PC-9 (cell line): ENCODE measurements at regions not wholly inside any gene's neighbourhood (a gene's known extent, or its start where the extent isn't known, plus 50 kb on each side); places are given as distances from the start of the nearest gene placed in this dataset.

Experiments
- BruUV-seq: library from RNA; stranded (reverse); fragments of 400-500 nt; replicated peaks from 2 replicates; lab custom pipeline; 2021; lab: Mats Ljungman, UMichigan
- CTCF ChIA-PET: fragments of 300-600 bp; sonication (Branson Sonifier 250); formaldehyde crosslinking; loops from one replicate; lab custom pipeline; 2022; ENCODE audit warnings: antibody characterized with exemption; lab: Charles Lee
- POLR2A ChIA-PET: fragments of 300-600 bp; sonication (Branson Sonifier 250); formaldehyde crosslinking; loops from one replicate; lab custom pipeline; 2022; ENCODE audit warnings: antibody characterized with exemption; ENCODE audit not compliant: unreplicated experiment; lab: Charles Lee
- DNase-seq, 2 experiments: peaks; one replicate each; pipeline versions ENCODE4 v3.0.0 to v3.0.0-alpha.2; 2015 to 2022; ENCODE audit warnings: mixed read lengths in 1 of 2
- H2AFZ ChIP-seq: fragments of 200-600 bp; sonication (generic); 2 replicates; pipeline ENCODE4 v1.8.1; 2017; ENCODE audit warnings: antibody characterized with exemption
- H3F3A ChIP-seq: fragments of 200-600 bp; sonication (generic); 2 replicates; pipeline ENCODE4 v1.8.1; 2017; ENCODE audit warnings: antibody characterized with exemption, mild to moderate bottlenecking, low read depth; ENCODE audit not compliant: insufficient read depth
- H3K27ac ChIP-seq: fragments of 200-600 bp; sonication (generic); 2 replicates; pipeline ENCODE4 v1.6.1; 2016; ENCODE audit warnings: mixed run types
- H3K27me3 ChIP-seq: fragments of 200-600 bp; sonication (generic); 2 replicates; pipeline ENCODE4 v1.6.1; 2016; ENCODE audit warnings: low read depth, mixed run types; ENCODE audit not compliant: insufficient read depth
- H3K36me3 ChIP-seq: fragments of 200-600 bp; sonication (generic); 2 replicates; pipeline ENCODE4 v1.6.1; 2016; ENCODE audit warnings: low read depth, mixed run types
- H3K4me1 ChIP-seq: fragments of 200-600 bp; sonication (generic); replicated peaks from 2 replicates; pipeline ENCODE4 v1.6.1; 2016; ENCODE audit warnings: mixed run types; ENCODE audit not compliant: insufficient read depth
- H3K4me2 ChIP-seq: fragments of 200-600 bp; sonication (generic); 2 replicates; pipeline ENCODE4 v1.6.1; 2017; ENCODE audit warnings: mixed run types
- H3K4me3 ChIP-seq: fragments of 200-600 bp; sonication (generic); 2 replicates; pipeline ENCODE4 v1.6.1; 2016; ENCODE audit warnings: mixed run types
- H3K79me2 ChIP-seq: fragments of 200-600 bp; sonication (generic); 2 replicates; pipeline ENCODE4 v1.6.1; 2017; ENCODE audit warnings: low read depth, mixed run types
- H3K9me2 ChIP-seq: fragments of 200-600 bp; sonication (generic); 2 replicates; pipeline ENCODE4 v1.8.1; 2017; ENCODE audit warnings: mild to moderate bottlenecking; ENCODE audit not compliant: insufficient read depth
- H3K9me3 ChIP-seq: fragments of 200-600 bp; sonication (generic); 2 replicates; pipeline ENCODE4 v1.8.1; 2016; ENCODE audit warnings: low read depth; ENCODE audit not compliant: insufficient read depth
- H4K20me1 ChIP-seq: fragments of 200-600 bp; sonication (generic); 2 replicates; pipeline ENCODE4 v1.8.1; 2017; ENCODE audit not compliant: insufficient read depth
- CTCF ChIP-seq: fragments of 200-600 bp; sonication (generic); conservative IDR thresholded peaks from 2 replicates; pipeline ENCODE4 v1.6.1; 2017; ENCODE audit warnings: mixed run types, antibody characterized with exemption, mild to moderate bottlenecking, moderate library complexity
- EZH2 ChIP-seq: fragments of 200-600 bp; sonication (generic); IDR thresholded peaks from 2 replicates; pipeline ENCODE4 v1.8.0; 2017; ENCODE audit warnings: antibody characterized with exemption, low read depth
- intact Hi-C: fragments of 100-400 bp; cut with micrococcal nuclease; formaldehyde crosslinking; loops from one replicate; pipeline ENCODE4 v1.10.0; 2022; ENCODE audit not compliant: unreplicated experiment

GRCh38 chr4:10278071-10278470 lies 161.5 kb upstream of the WDR1 start:
- TF ChIP-seq EZH2 = no peak
- TF ChIP-seq CTCF = no peak
- no peaks in the 10 kb centered on the region for H3K4me1 ChIP-seq
- H3K4me2 ChIP-seq = no peak overlapping the region
- intact Hi-C loops = no loop called here
- no TSS peak for BruUV-seq
- no peaks in the 10 kb centered on the region for H3F3A ChIP-seq
- no peaks in the 10 kb centered on the region for H4K20me1 ChIP-seq
- POLR2A ChIA-PET = no interaction called here
- no peak overlapping the region for H2AFZ ChIP-seq
- no peaks in the 10 kb centered on the region for H3K79me2 ChIP-seq
- no peaks in the 10 kb centered on the region for H3K27me3 ChIP-seq
- H3K27ac ChIP-seq = no peak overlapping the region
- H3K4me3 ChIP-seq = no peak overlapping the region
- no peaks in the 10 kb centered on the region for H3K9me2 ChIP-seq
- no peak for DNase-seq
- CTCF ChIA-PET = no interaction called here
- no peaks in the 10 kb centered on the region for H3K9me3 ChIP-seq
- no peaks in the 10 kb centered on the region for H3K36me3 ChIP-seq

- TF ChIP-seq EZH2 (no peak), CTCF (no peak)
- Histone ChIP-seq H3K79me2 (no peaks in the 10 kb centered on the region), H3K4me2 (no peak overlapping the region), H3K36me3 (no peaks in the 10 kb centered on the region), H2AFZ (no peak overlapping the region), H3K4me1 (no peaks in the 10 kb centered on the region), H3K27ac (no peak overlapping the region), H3K27me3 (0 out of 2 replicates have a peak, but pooled peaks cover 2% of the 10 kb centered on the region), H3F3A (no peaks in the 10 kb centered on the region), H3K9me3 (no peaks in the 10 kb centered on the region), H4K20me1 (no peaks in the 10 kb centered on the region), H3K9me2 (no peaks in the 10 kb centered on the region), H3K4me3 (no peak overlapping the region)
- no peak for DNase-seq
- CTCF ChIA-PET = no interaction called here
- intact Hi-C loops = no loop called here
- no TSS peak for BruUV-seq
- POLR2A ChIA-PET = no interaction called here
Measured at GRCh38 chr4:10276152-10276551, 159.6 kb upstream of the WDR1 start.

- CTCF ChIA-PET = no interaction called here
- POLR2A ChIA-PET = no interaction called here
Measured at GRCh38 chr4:10275696-10276095, 159.1 kb upstream of the WDR1 start.

More at GRCh38 chr4:10275696-10276095, 159.1 kb upstream of the WDR1 start:
- Histone ChIP-seq H4K20me1 (no peaks in the 10 kb centered on the region), H3K9me3 (no peaks in the 10 kb centered on the region), H2AFZ (no peak overlapping the region), H3K4me1 (no peaks in the 10 kb centered on the region), H3K79me2 (no peaks in the 10 kb centered on the region), H3K36me3 (no peaks in the 10 kb centered on the region), H3K9me2 (no peaks in the 10 kb centered on the region), H3K4me2 (no peak overlapping the region), H3F3A (no peaks in the 10 kb centered on the region), H3K4me3 (no peak overlapping the region), H3K27me3 (0 out of 2 replicates have a peak, but pooled peaks cover 2% of the 10 kb centered on the region), H3K27ac (no peak overlapping the region)
- intact Hi-C loops = no loop called here
- BruUV-seq = no TSS peak
- TF ChIP-seq CTCF = no peak
- TF ChIP-seq EZH2 = no peak
- DNase-seq = no peak
